WTC11 (cell line): ENCODE measurements at regions not wholly inside any gene's neighbourhood (a gene's known extent, or its start where the extent isn't known, plus 50 kb on each side); places are given as distances from the start of the nearest gene placed in this dataset.

ENCODE experiments used
- ATAC-seq: fragments of 200-7000 bp; cut with Tn5 transposase; 2 replicates; pipeline ENCODE4 v1.10.0; 2021; ENCODE audit warnings: mild to moderate bottlenecking, moderate library complexity
- CTCF ChIA-PET: fragments of 300-600 bp; sonication (Branson Sonifier 250); formaldehyde crosslinking; loops from one replicate; lab custom pipeline; 2021; ENCODE audit warnings: antibody characterized with exemption; lab: Charles Lee
- POLR2A ChIA-PET: fragments of 350-600 bp; sonication (Branson Sonifier 250); formaldehyde crosslinking; loops from one replicate; lab custom pipeline; 2021; ENCODE audit warnings: antibody characterized with exemption; lab: Charles Lee
- DNase-seq: peaks from one replicate; pipeline ENCODE4 v3.0.0; 2021; ENCODE audit warnings: low spot score
- H3K27ac Mint-ChIP-seq: 2 replicates; pipeline ENCODE4 v1.8.0; 2021; ENCODE audit warnings: mixed read lengths
- H3K27me3 Mint-ChIP-seq: 2 replicates; pipeline ENCODE4 v1.8.0; 2021; ENCODE audit warnings: low read depth, mild to moderate bottlenecking, moderate library complexity, mixed read lengths
- H3K36me3 Mint-ChIP-seq: 2 replicates; pipeline ENCODE4 v1.8.0; 2021; ENCODE audit warnings: mixed read lengths
- H3K4me1 Mint-ChIP-seq: 2 replicates; pipeline ENCODE4 v1.8.0; 2022; ENCODE audit warnings: mixed read lengths
- H3K4me3 Mint-ChIP-seq: 2 replicates; pipeline ENCODE4 v1.8.0; 2021; ENCODE audit warnings: mild to moderate bottlenecking, moderate library complexity, mixed read lengths
- H3K9me3 Mint-ChIP-seq: 2 replicates; pipeline ENCODE4 v1.8.0; 2021; ENCODE audit warnings: mixed read lengths
- CREB1 ChIP-seq: sonication (generic); formaldehyde crosslinking; IDR thresholded peaks from 2 replicates; pipeline ENCODE4 v1.8.0; 2023; ENCODE audit warnings: mild to moderate bottlenecking, missing genetic modification reagents
- ESRRA ChIP-seq: sonication (generic); formaldehyde crosslinking; IDR thresholded peaks from 2 replicates; pipeline ENCODE4 v1.8.1; 2022; ENCODE audit warnings: mild to moderate bottlenecking, missing genetic modification reagents, borderline replicate concordance
- ETV6 ChIP-seq: sonication (generic); formaldehyde crosslinking; IDR thresholded peaks from 2 replicates; pipeline ENCODE4 v1.8.1; 2022; ENCODE audit warnings: mild to moderate bottlenecking, missing genetic modification reagents
- FOXJ3 ChIP-seq: sonication (generic); formaldehyde crosslinking; IDR thresholded peaks from 2 replicates; pipeline ENCODE4 v1.9.0; 2021; ENCODE audit warnings: missing genetic modification reagents, mild to moderate bottlenecking, borderline replicate concordance
- GABPB1 ChIP-seq: sonication (generic); formaldehyde crosslinking; IDR thresholded peaks from 2 replicates; pipeline ENCODE4 v1.8.1; 2023; ENCODE audit warnings: mild to moderate bottlenecking, missing genetic modification reagents
- GRHL2 ChIP-seq: fragments of 250-450 bp; sonication (Bioruptor Pico); IDR thresholded peaks from 2 replicates; pipeline ENCODE4 v1.8.0; 2022; ENCODE audit warnings: mild to moderate bottlenecking, moderate library complexity; ENCODE audit not compliant: insufficient replicate concordance, severe bottlenecking
- JUN ChIP-seq: sonication (generic); formaldehyde crosslinking; IDR thresholded peaks from 2 replicates; pipeline ENCODE4 v1.8.0; 2023; ENCODE audit warnings: mild to moderate bottlenecking, missing genetic modification reagents
- MXD4 ChIP-seq: fragments of 250-450 bp; sonication (Bioruptor Pico); IDR thresholded peaks from 2 replicates; pipeline ENCODE4 v1.8.0; 2021; ENCODE audit warnings: mild to moderate bottlenecking, moderate library complexity, borderline replicate concordance
- NFATC4 ChIP-seq: fragments of 250-450 bp; sonication (Bioruptor Pico); IDR thresholded peaks from 2 replicates; pipeline ENCODE4 v1.9.0; 2021; ENCODE audit warnings: mild to moderate bottlenecking
- NR2C2 ChIP-seq: sonication (generic); formaldehyde crosslinking; IDR thresholded peaks from 2 replicates; pipeline ENCODE4 v1.8.0; 2022; ENCODE audit warnings: mild to moderate bottlenecking, missing genetic modification reagents
- RELA ChIP-seq: sonication (generic); formaldehyde crosslinking; IDR thresholded peaks from 2 replicates; pipeline ENCODE4 v1.8.1; 2022; ENCODE audit warnings: missing genetic modification reagents, mild to moderate bottlenecking, borderline replicate concordance
- SMAD3 ChIP-seq: sonication (generic); formaldehyde crosslinking; IDR thresholded peaks from 2 replicates; pipeline ENCODE4 v1.8.0; 2022; ENCODE audit warnings: missing genetic modification reagents, mild to moderate bottlenecking, borderline replicate concordance
- SMAD4 ChIP-seq: sonication (generic); formaldehyde crosslinking; IDR thresholded peaks from 2 replicates; pipeline ENCODE4 v1.8.0; 2022; ENCODE audit warnings: mild to moderate bottlenecking, missing genetic modification reagents
- TP53 ChIP-seq: sonication (generic); formaldehyde crosslinking; IDR thresholded peaks from 2 replicates; pipeline ENCODE4 v1.8.1; 2023; ENCODE audit warnings: mild to moderate bottlenecking, missing genetic modification reagents
- ZBTB21 ChIP-seq: sonication (generic); formaldehyde crosslinking; IDR thresholded peaks from 2 replicates; pipeline ENCODE4 v1.8.1; 2023; ENCODE audit warnings: mild to moderate bottlenecking, missing genetic modification reagents, borderline replicate concordance
- ZNF138 ChIP-seq: sonication (generic); formaldehyde crosslinking; conservative IDR thresholded peaks from 2 replicates; pipeline ENCODE4 v1.8.1; 2022; ENCODE audit warnings: mild to moderate bottlenecking, moderate library complexity, missing genetic modification reagents
- ZNF219 ChIP-seq: sonication (generic); formaldehyde crosslinking; IDR thresholded peaks from 2 replicates; pipeline ENCODE4 v1.8.0; 2023; ENCODE audit warnings: missing genetic modification reagents, mild to moderate bottlenecking, borderline replicate concordance
- ZNF232 ChIP-seq: sonication (generic); formaldehyde crosslinking; IDR thresholded peaks from 2 replicates; pipeline ENCODE4 v1.8.0; 2022; ENCODE audit warnings: mild to moderate bottlenecking, missing genetic modification reagents
- ZNF396 ChIP-seq: fragments of 250-450 bp; sonication (Bioruptor Pico); IDR thresholded peaks from 2 replicates; pipeline ENCODE4 v1.8.0; 2021; ENCODE audit warnings: mild to moderate bottlenecking, moderate library complexity, borderline replicate concordance
- ZNF671 ChIP-seq: fragments of 250-450 bp; sonication (Bioruptor Pico); IDR thresholded peaks from 2 replicates; pipeline ENCODE4 v1.8.0; 2021; ENCODE audit warnings: mild to moderate bottlenecking
- TF ChIP-seq, protein P1 (sequence below): sonication (generic); formaldehyde crosslinking; IDR thresholded peaks from 2 replicates; pipeline ENCODE4 v1.8.1; 2023; ENCODE audit warnings: mild to moderate bottlenecking, missing genetic modification reagents, moderate library complexity
- TF ChIP-seq, protein P2 (sequence below): fragments of 250-450 bp; sonication (Bioruptor Pico); IDR thresholded peaks from 2 replicates; pipeline ENCODE4 v1.9.0; 2021; ENCODE audit warnings: moderate library complexity, mild to moderate bottlenecking, inconsistent platforms, borderline replicate concordance
- TF ChIP-seq, protein P3 (sequence below): sonication (generic); formaldehyde crosslinking; IDR thresholded peaks from 2 replicates; pipeline ENCODE4 v1.8.1; 2023; ENCODE audit warnings: mild to moderate bottlenecking, missing genetic modification reagents
- TF ChIP-seq, protein P4 (sequence below): fragments of 250-450 bp; sonication (Bioruptor Pico); IDR thresholded peaks from 2 replicates; pipeline ENCODE4 v1.9.0; 2021; ENCODE audit warnings: mild to moderate bottlenecking
- TF ChIP-seq, protein P5 (sequence below): sonication (generic); formaldehyde crosslinking; IDR thresholded peaks from 2 replicates; pipeline ENCODE4 v1.8.0; 2022; ENCODE audit warnings: mild to moderate bottlenecking, missing genetic modification reagents
- TF ChIP-seq, protein P6 (sequence below): fragments of 250-450 bp; sonication (Bioruptor Pico); IDR thresholded peaks from 2 replicates; pipeline ENCODE4 v1.8.0; 2021; ENCODE audit warnings: mild to moderate bottlenecking
- TF ChIP-seq, protein P7 (sequence below): sonication (generic); formaldehyde crosslinking; IDR thresholded peaks from 2 replicates; pipeline ENCODE4 v1.8.1; 2023; ENCODE audit warnings: mild to moderate bottlenecking, moderate library complexity, missing genetic modification reagents
- TF ChIP-seq, protein P8 (sequence below): sonication (generic); formaldehyde crosslinking; IDR thresholded peaks from 2 replicates; pipeline ENCODE4 v1.8.0; 2022; ENCODE audit warnings: mild to moderate bottlenecking, missing genetic modification reagents
- TF ChIP-seq, protein P9 (sequence below): fragments of 250-450 bp; sonication (Bioruptor Pico); IDR thresholded peaks from 2 replicates; pipeline ENCODE4 v2.1.2; 2022; ENCODE audit warnings: mild to moderate bottlenecking, moderate library complexity

DNA sequence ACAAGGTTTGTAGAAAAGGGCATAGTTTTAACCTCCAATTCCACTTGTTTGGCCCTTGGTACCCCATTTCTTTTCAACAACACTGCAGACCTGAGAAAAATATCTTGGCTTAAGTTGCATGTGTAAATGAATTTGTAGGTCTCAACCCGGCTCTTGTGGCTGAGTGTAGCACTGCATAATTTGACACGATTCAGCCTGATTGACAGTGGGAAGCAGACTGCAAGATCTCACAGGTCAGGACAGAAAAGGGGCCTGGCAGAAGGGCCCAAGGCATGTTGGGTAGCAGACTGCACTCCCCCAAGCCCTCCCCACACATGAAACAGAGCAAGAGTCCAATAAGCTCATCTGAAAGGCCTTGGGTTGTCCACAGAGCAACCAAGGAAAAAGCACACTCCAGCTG lies 169.7 kb upstream of the SMARCA2 start:
- TF ChIP-seq ZNF219 (CRISPR knock-in tag) (no peak), ESRRA (CRISPR knock-in tag) (no peak), NR2C2 (CRISPR knock-in tag) (no peak), ZNF232 (CRISPR knock-in tag) (no peak), ETV6 (CRISPR knock-in tag) (no peak), ZBTB21 (CRISPR knock-in tag) (no peak), FOXJ3 (CRISPR knock-in tag) (no peak), GABPB1 (no peak), MXD4 (CRISPR knock-in tag) (no peak), SMAD4 (CRISPR knock-in tag) (no peak)
- TF ChIP-seq, protein P1, sequence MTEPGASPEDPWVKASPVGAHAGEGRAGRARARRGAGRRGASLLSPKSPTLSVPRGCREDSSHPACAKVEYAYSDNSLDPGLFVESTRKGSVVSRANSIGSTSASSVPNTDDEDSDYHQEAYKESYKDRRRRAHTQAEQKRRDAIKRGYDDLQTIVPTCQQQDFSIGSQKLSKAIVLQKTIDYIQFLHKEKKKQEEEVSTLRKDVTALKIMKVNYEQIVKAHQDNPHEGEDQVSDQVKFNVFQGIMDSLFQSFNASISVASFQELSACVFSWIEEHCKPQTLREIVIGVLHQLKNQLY (CRISPR knock-in tag) = no peak
- TF ChIP-seq, protein P2, sequence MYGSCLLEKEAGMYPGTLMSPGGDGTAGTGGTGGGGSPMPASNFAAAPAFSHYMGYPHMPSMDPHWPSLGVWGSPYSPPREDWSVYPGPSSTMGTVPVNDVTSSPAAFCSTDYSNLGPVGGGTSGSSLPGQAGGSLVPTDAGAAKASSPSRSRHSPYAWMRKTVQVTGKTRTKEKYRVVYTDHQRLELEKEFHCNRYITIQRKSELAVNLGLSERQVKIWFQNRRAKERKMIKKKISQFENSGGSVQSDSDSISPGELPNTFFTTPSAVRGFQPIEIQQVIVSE = no peak
- TF ChIP-seq, protein P3, sequence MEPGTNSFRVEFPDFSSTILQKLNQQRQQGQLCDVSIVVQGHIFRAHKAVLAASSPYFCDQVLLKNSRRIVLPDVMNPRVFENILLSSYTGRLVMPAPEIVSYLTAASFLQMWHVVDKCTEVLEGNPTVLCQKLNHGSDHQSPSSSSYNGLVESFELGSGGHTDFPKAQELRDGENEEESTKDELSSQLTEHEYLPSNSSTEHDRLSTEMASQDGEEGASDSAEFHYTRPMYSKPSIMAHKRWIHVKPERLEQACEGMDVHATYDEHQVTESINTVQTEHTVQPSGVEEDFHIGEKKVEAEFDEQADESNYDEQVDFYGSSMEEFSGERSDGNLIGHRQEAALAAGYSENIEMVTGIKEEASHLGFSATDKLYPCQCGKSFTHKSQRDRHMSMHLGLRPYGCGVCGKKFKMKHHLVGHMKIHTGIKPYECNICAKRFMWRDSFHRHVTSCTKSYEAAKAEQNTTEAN (CRISPR knock-in tag) = no peak
- TF ChIP-seq, protein P4, sequence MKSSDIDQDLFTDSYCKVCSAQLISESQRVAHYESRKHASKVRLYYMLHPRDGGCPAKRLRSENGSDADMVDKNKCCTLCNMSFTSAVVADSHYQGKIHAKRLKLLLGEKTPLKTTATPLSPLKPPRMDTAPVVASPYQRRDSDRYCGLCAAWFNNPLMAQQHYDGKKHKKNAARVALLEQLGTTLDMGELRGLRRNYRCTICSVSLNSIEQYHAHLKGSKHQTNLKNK (CRISPR knock-in tag) = no peak
- TF ChIP-seq, protein P5, sequence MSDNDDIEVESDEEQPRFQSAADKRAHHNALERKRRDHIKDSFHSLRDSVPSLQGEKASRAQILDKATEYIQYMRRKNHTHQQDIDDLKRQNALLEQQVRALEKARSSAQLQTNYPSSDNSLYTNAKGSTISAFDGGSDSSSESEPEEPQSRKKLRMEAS (CRISPR knock-in tag) = no peak
- H3K27ac Mint-ChIP-seq = no peak overlapping the region
- DNase-seq = no peak
- H3K4me1 Mint-ChIP-seq = peaks cover 1% of the 10 kb centered on the region
- no peaks in the 10 kb centered on the region for H3K27me3 Mint-ChIP-seq
- peaks cover 7% of the 10 kb centered on the region for H3K9me3 Mint-ChIP-seq
- CTCF ChIA-PET = interaction anchor here (0.8 kb wide), 1 partner anchor 8 kb away, joined by 4 read pairs; no protein-coding TSS in a partner anchor
- POLR2A ChIA-PET = no interaction called here
- no peak overlapping the region for H3K4me3 Mint-ChIP-seq
- ATAC-seq = no peak; the same call in 1 of the 2 replicates
- H3K36me3 Mint-ChIP-seq = no peaks in the 10 kb centered on the region

DNA sequence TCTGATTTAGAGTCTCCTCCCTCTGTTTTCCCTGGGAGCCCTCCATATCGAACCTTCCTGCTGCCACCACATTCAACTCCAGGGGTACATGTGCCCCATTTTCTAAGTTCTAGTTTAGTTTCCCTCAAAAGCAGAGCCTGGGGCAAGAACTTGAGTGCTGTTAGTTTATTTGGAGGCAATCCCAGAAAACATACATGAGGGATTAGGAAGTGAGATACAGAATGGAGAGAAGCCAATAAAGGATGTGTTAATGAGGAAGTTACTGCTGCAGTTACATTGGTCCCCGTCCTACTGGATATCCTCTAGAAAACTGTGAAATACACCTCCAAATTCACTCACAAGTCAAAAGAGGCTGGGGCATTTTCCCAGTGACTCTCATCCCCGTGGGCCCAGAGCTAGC lies 159.4 kb upstream of the SMARCA2 start:
- ChIA-PET POLR2A (no interaction called here), CTCF (no interaction called here)
- Mint-ChIP-seq H3K27ac (no peak overlapping the region), H3K27me3 (no peaks in the 10 kb centered on the region; the same call in 1 of the 2 replicates), H3K9me3 (peaks cover 25% of the 10 kb centered on the region), H3K4me1 (no peaks in the 10 kb centered on the region), H3K36me3 (peaks cover 7% of the 10 kb centered on the region), H3K4me3 (no peak overlapping the region)
- DNase-seq (no peak), ATAC-seq (no peak)
- TF ChIP-seq RELA (CRISPR knock-in tag) (no peak), SMAD4 (CRISPR knock-in tag) (no peak), JUN (CRISPR knock-in tag) (no peak), TP53 (CRISPR knock-in tag) (no peak), ZNF138 (CRISPR knock-in tag) (no peak), GRHL2 (no peak), FOXJ3 (CRISPR knock-in tag) (no peak), SMAD3 (CRISPR knock-in tag) (no peak), ZNF671 (CRISPR knock-in tag) (no peak), NFATC4 (CRISPR knock-in tag) (no peak), CREB1 (no peak), ZNF396 (CRISPR knock-in tag) (no peak)
- TF ChIP-seq, protein P6, sequence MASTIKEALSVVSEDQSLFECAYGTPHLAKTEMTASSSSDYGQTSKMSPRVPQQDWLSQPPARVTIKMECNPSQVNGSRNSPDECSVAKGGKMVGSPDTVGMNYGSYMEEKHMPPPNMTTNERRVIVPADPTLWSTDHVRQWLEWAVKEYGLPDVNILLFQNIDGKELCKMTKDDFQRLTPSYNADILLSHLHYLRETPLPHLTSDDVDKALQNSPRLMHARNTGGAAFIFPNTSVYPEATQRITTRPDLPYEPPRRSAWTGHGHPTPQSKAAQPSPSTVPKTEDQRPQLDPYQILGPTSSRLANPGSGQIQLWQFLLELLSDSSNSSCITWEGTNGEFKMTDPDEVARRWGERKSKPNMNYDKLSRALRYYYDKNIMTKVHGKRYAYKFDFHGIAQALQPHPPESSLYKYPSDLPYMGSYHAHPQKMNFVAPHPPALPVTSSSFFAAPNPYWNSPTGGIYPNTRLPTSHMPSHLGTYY (CRISPR knock-in tag) = no peak
- TF ChIP-seq, protein P7, sequence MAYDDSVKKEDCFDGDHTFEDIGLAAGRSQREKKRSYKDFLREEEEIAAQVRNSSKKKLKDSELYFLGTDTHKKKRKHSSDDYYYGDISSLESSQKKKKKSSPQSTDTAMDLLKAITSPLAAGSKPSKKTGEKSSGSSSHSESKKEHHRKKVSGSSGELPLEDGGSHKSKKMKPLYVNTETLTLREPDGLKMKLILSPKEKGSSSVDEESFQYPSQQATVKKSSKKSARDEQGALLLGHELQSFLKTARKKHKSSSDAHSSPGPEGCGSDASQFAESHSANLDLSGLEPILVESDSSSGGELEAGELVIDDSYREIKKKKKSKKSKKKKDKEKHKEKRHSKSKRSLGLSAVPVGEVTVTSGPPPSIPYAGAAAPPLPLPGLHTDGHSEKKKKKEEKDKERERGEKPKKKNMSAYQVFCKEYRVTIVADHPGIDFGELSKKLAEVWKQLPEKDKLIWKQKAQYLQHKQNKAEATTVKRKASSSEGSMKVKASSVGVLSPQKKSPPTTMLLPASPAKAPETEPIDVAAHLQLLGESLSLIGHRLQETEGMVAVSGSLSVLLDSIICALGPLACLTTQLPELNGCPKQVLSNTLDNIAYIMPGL = no peak
- TF ChIP-seq, protein P8, sequence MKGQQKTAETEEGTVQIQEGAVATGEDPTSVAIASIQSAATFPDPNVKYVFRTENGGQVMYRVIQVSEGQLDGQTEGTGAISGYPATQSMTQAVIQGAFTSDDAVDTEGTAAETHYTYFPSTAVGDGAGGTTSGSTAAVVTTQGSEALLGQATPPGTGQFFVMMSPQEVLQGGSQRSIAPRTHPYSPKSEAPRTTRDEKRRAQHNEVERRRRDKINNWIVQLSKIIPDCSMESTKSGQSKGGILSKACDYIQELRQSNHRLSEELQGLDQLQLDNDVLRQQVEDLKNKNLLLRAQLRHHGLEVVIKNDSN = no peak
- TF ChIP-seq, protein P9, sequence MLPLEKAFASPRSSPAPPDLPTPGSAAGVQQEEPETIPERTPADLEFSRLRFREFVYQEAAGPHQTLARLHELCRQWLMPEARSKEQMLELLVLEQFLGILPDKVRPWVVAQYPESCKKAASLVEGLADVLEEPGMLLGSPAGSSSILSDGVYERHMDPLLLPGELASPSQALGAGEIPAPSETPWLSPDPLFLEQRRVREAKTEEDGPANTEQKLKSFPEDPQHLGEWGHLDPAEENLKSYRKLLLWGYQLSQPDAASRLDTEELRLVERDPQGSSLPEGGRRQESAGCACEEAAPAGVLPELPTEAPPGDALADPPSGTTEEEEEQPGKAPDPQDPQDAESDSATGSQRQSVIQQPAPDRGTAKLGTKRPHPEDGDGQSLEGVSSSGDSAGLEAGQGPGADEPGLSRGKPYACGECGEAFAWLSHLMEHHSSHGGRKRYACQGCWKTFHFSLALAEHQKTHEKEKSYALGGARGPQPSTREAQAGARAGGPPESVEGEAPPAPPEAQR (CRISPR knock-in tag) = no peak
